Fibroblast of pulmonary artery (primary cell): ENCODE measurements at regions not wholly inside any gene's neighbourhood (a gene's known extent, or its start where the extent isn't known, plus 50 kb on each side); places are given as distances from the start of the nearest gene placed in this dataset.

Source experiments
- DNase-seq: peaks from one replicate; pipeline ENCODE4 v3.0.0-alpha.2; 2010; ENCODE audit warnings: low read depth
- H3K4me3 ChIP-seq: replicated peaks from 2 replicates; pipeline ENCODE4 v1.5.1; 2011; ENCODE audit warnings: low read depth, mild to moderate bottlenecking, control low read depth, low read length, moderate library complexity
- CTCF ChIP-seq: IDR thresholded peaks from 2 replicates; pipeline ENCODE4 v1.5.1; 2011; ENCODE audit warnings: mild to moderate bottlenecking, control low read depth, low read length, inconsistent platforms; ENCODE audit errors: missing control alignments

GRCh38 chr6:10193321-10193720, 221.6 kb downstream of the TFAP2A start:
- TF ChIP-seq CTCF, result no peak
- DNase-seq, result no peak
- no peak overlapping the region for H3K4me3 ChIP-seq

- DNase-seq, result no peak
- H3K4me3 ChIP-seq, result no peak overlapping the region
- TF ChIP-seq CTCF, result no peak
Measured at GRCh38 chr6:10190042-10190441, 224.8 kb downstream of the TFAP2A start.

GRCh38 chr6:10184371-10185227, 230.3 kb downstream of the TFAP2A start:
- TF ChIP-seq CTCF, result no peak
- no peak overlapping the region for H3K4me3 ChIP-seq
- DNase-seq, result no peak

- H3K4me3 ChIP-seq, result no peak overlapping the region
- DNase-seq, result no peak
- TF ChIP-seq CTCF, result no peak
Measured at GRCh38 chr6:10180138-10181074, 234.5 kb downstream of the TFAP2A start.

- DNase-seq, result no peak
- no peak for TF ChIP-seq CTCF
- no peak overlapping the region for H3K4me3 ChIP-seq
Measured at GRCh38 chr6:10177704-10178103, 237.2 kb downstream of the TFAP2A start.

- H3K4me3 ChIP-seq, result no peak overlapping the region
- no peak for DNase-seq
- no peak for TF ChIP-seq CTCF
Measured at GRCh38 chr6:10175362-10175761, 239.5 kb downstream of the TFAP2A start.
